Transverse colon (tissue), 4 donors: ENCODE measurements at regions not wholly inside any gene's neighbourhood (a gene's known extent, or its start where the extent isn't known, plus 50 kb on each side); places are given as distances from the start of the nearest gene placed in this dataset.

Experiments
- DNase-seq: peaks from one replicate; pipeline ENCODE4 v3.0.0-alpha.2; 2019
- H3K27ac ChIP-seq, 4 donors: fragments of 200-600 bp; sonication (generic); 2 replicates each; pipeline ENCODE4 v1.5.1; 2016 to 2018; ENCODE audit warnings: inconsistent platforms in 4 of 4
- H3K27me3 ChIP-seq: fragments of 200-600 bp; sonication (generic); 2 replicates; pipeline ENCODE4 v1.5.1; 2017; ENCODE audit warnings: inconsistent platforms
- H3K36me3 ChIP-seq, 4 donors: fragments of 200-600 bp; sonication (generic); 2 replicates each; pipeline ENCODE4 v1.5.1; 2017 to 2019; ENCODE audit warnings: inconsistent platforms in 4 of 4
- H3K4me1 ChIP-seq, 4 donors: fragments of 200-600 bp; sonication (generic); 2 replicates each; pipeline ENCODE4 v1.5.1; 2017 to 2020; ENCODE audit warnings: inconsistent platforms in 4 of 4
- H3K4me3 ChIP-seq, 4 donors: fragments of 200-600 bp; sonication (generic); 1 replicate in 1 of 4; 2 replicates in 3 of 4; pipeline versions ENCODE4 v1.5.1 to v1.6.1; 2017 to 2019; ENCODE audit warnings: inconsistent platforms in 4 of 4
- H3K9me3 ChIP-seq, 2 donors: fragments of 200-600 bp; sonication (generic); 2 replicates each; pipeline ENCODE4 v1.5.1; 2017 to 2019; ENCODE audit warnings: inconsistent platforms in 2 of 2
- EP300 ChIP-seq: sonication (generic); formaldehyde crosslinking; IDR thresholded peaks from one replicate; pipeline ENCODE4 v1.6.1; 2017; ENCODE audit warnings: antibody characterized with exemption, low read depth
- POLR2A ChIP-seq: fragments of 450-650 bp; IDR thresholded peaks from one replicate; pipeline ENCODE4 v1.6.1; 2016; ENCODE audit warnings: antibody characterized with exemption, mild to moderate bottlenecking, moderate library complexity
- POLR2AphosphoS5 ChIP-seq, 3 donors: sonication (generic); formaldehyde crosslinking; IDR thresholded peaks; one replicate each; pipeline ENCODE4 v1.6.1; 2016; ENCODE audit warnings: antibody characterized with exemption in 3 of 3
- WGBS, 2 donors: methylation state at CpG; one replicate each; pipeline ENCODE4 v1.1.5; 2018; ENCODE audit warnings: low coverage in 1 of 2; 5-methylcytosine and 5-hydroxymethylcytosine counted together
- in situ Hi-C, 4 donors: fragments of 200-750 bp; cut with MboI; loops; one replicate each; pipeline versions ENCODE4 v1.15.0 to v1.15.1; 2017; ENCODE audit warnings: low sequenced_read_pairs in 3 of 4, low pct_ligation_motif_present in 1 of 4, low pct_unique_long_range_greater_than_20kb in 1 of 4
- intact Hi-C: fragments of 100-400 bp; cut with DNase I; formaldehyde crosslinking; loops from one replicate; pipeline ENCODE4 v1.15.1; 2023; ENCODE audit warnings: low total_unique reads
- TF ChIP-seq, protein P1 (sequence below), 5 experiments: fragments of 200-600 bp in 3 of 5; fragments of 450-650 bp in 2 of 5; sonication (generic) in 3 of 5; IDR thresholded peaks; 1 replicate in 2 of 5; 2 replicates in 3 of 5; pipeline ENCODE4 v1.5.1; 2016 to 2017; ENCODE audit warnings: antibody characterized with exemption in 5 of 5, inconsistent platforms in 3 of 5, mild to moderate bottlenecking in 2 of 5, moderate library complexity in 1 of 5

GRCh38 chr12:92304371-92305055 lies 158.9 kb upstream of the BTG1 start:
- no peaks in the 10 kb centered on the region for H3K36me3 ChIP-seq
- H3K4me3 ChIP-seq, result no peak overlapping the region
- 71 to 77% methylated on average over 2 to 5 of the region's 5 CpGs for WGBS, 2 donors
- no peak for TF ChIP-seq POLR2A
- TF ChIP-seq POLR2AphosphoS5 (IDR thresholded peaks at IDR 0.05), result no peak
- DNase-seq, result no peak
- intact Hi-C loops, result no loop called here
- H3K27ac ChIP-seq, result no peak overlapping the region
- no peaks in the 10 kb centered on the region for H3K27me3 ChIP-seq
- in situ Hi-C loops, result no loop called here
- H3K9me3 ChIP-seq, result no peaks in the 10 kb centered on the region
- H3K4me1 ChIP-seq, result peaks cover 0 to 3% (median 0%) of the 10 kb centered on the region in 4 donors

GRCh38 chr12:92302041-92302829 lies 156.6 kb upstream of the BTG1 start:
- Histone ChIP-seq H3K27me3 (no peaks in the 10 kb centered on the region), H3K4me1 (peaks cover 0 to 9% (median 0%) of the 10 kb centered on the region in 4 donors), H3K36me3 (no peaks in the 10 kb centered on the region), H3K27ac (no peak overlapping the region), H3K4me3 (no peak overlapping the region), H3K9me3 (no peaks in the 10 kb centered on the region)
- intact Hi-C loops (no loop called here), in situ Hi-C loops (no loop called here)
- WGBS, 2 donors, result 96 to 100% methylated on average over 4 of the region's 4 CpGs
- no peak for DNase-seq
- TF ChIP-seq, protein P1, sequence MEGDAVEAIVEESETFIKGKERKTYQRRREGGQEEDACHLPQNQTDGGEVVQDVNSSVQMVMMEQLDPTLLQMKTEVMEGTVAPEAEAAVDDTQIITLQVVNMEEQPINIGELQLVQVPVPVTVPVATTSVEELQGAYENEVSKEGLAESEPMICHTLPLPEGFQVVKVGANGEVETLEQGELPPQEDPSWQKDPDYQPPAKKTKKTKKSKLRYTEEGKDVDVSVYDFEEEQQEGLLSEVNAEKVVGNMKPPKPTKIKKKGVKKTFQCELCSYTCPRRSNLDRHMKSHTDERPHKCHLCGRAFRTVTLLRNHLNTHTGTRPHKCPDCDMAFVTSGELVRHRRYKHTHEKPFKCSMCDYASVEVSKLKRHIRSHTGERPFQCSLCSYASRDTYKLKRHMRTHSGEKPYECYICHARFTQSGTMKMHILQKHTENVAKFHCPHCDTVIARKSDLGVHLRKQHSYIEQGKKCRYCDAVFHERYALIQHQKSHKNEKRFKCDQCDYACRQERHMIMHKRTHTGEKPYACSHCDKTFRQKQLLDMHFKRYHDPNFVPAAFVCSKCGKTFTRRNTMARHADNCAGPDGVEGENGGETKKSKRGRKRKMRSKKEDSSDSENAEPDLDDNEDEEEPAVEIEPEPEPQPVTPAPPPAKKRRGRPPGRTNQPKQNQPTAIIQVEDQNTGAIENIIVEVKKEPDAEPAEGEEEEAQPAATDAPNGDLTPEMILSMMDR (IDR thresholded peaks at IDR 0.05), result no peak
- TF ChIP-seq EP300, result no peak
- no peak for TF ChIP-seq POLR2A
- no peak for TF ChIP-seq POLR2AphosphoS5 (IDR thresholded peaks at IDR 0.05)

DNA sequence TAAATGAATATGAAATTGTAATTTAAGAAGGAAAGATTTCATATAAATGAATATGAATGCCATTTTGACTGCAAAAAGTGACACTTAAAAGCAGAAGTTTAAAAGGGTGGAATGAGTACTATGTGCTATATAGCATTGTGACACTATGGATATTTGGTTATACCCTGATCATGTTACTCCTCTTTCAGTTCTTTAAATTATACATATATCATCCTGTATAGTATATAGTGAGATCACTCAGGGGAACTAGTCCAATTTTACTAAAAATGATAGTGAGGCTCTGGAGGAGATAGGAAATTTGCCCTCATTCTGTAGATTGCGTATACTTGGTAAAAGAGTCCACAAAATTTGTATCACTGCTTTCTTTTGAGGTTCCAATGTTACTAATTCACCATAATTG lies 155.7 kb upstream of the BTG1 start:
- H3K9me3 ChIP-seq, result no peaks in the 10 kb centered on the region
- no peaks in the 10 kb centered on the region for H3K27me3 ChIP-seq
- no peak overlapping the region for H3K27ac ChIP-seq
- DNase-seq, result no peak
- no peaks in the 10 kb centered on the region for H3K36me3 ChIP-seq
- TF ChIP-seq POLR2AphosphoS5 (IDR thresholded peaks at IDR 0.05), result no peak
- TF ChIP-seq POLR2A, result no peak
- no peak for TF ChIP-seq EP300
- TF ChIP-seq, protein P1 (IDR thresholded peaks at IDR 0.05), result no peak
- H3K4me1 ChIP-seq, result peaks cover 0 to 9% (median 0%) of the 10 kb centered on the region in 4 donors
- 97 to 100% methylated on average over 1 of the region's 1 CpG for WGBS, 2 donors
- intact Hi-C loops (no loop called here), in situ Hi-C loops (no loop called here)
- no peak overlapping the region for H3K4me3 ChIP-seq

DNA sequence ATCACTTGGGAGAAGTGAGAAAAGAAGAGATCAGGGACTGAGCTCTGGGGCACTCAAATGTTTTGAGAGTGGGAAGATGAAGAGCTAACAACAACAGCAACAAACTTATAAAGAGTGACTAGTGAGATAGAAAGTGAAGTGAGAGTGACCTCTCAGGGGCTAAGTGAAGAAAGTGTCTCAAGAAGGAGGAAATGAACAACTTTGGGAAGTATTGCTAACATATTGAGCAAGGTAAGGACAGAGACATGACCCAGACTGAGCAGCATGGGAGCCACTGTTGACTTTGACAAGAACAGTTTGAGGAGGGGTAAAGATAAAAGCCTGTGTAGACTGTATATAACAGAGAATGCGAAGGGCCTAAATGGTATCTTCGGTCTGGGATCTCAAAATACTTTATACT lies 155.1 kb upstream of the BTG1 start:
- Histone ChIP-seq H3K9me3 (no peaks in the 10 kb centered on the region), H3K36me3 (no peaks in the 10 kb centered on the region), H3K4me3 (no peak overlapping the region), H3K27ac (no peak overlapping the region), H3K27me3 (no peaks in the 10 kb centered on the region), H3K4me1 (peaks cover 0 to 9% (median 0%) of the 10 kb centered on the region in 4 donors)
- intact Hi-C loops (no loop called here), in situ Hi-C loops (no loop called here)
- TF ChIP-seq POLR2AphosphoS5 (IDR thresholded peaks at IDR 0.05), result no peak
- no peak for TF ChIP-seq EP300
- TF ChIP-seq, protein P1 (IDR thresholded peaks at IDR 0.05), result no peak
- no peak for TF ChIP-seq POLR2A
- DNase-seq, result no peak
- WGBS, 2 donors, result 97 to 100% methylated on average over 2 of the region's 2 CpGs
